ENCODE measurements at regions not wholly inside any gene's neighbourhood (a gene's known extent, or its start where the extent isn't known, plus 50 kb on each side); places are given as distances from the start of the nearest gene placed in this dataset.

GRCh38 chr6:49370518-49370917, 92.5 kb downstream of the MMUT start:
- no peaks in the 10 kb centered on the region for H3K36me3 ChIP-seq (ENCODE audit: insufficient read depth, insufficient read length, low read length)
- H3K9me3 ChIP-seq (ENCODE audit: insufficient read depth, low read length), result peaks cover 9% of the 10 kb centered on the region; the same call in 1 of the 2 replicates
- H3K4me1 ChIP-seq (ENCODE audit: insufficient read depth, insufficient read length), result no peaks in the 10 kb centered on the region
- no peak overlapping the region for H3K4me3 ChIP-seq (ENCODE audit: insufficient read length, low read depth)
- TF ChIP-seq SUZ12 (IDR thresholded peaks at IDR 0.05; ENCODE audit: extremely low read depth, insufficient read depth, insufficient read length) (no peak), ZNF274 (IDR thresholded peaks at IDR 0.05; ENCODE audit: low read depth, low read length) (no peak), YY1 (IDR thresholded peaks at IDR 0.05; ENCODE audit: insufficient read depth, insufficient read length) (no peak)
- H3K27me3 ChIP-seq (ENCODE audit: insufficient read depth, insufficient read length), result no peaks in the 10 kb centered on the region
- no peak overlapping the region for H3K9ac ChIP-seq (ENCODE audit: insufficient read length, low read depth)
- DNase-seq (ENCODE audit: low read depth, low spot score), result no peak

GRCh38 chr6:49366539-49366938, 96.5 kb downstream of the MMUT start:
- Histone ChIP-seq H3K9me3 (ENCODE audit: insufficient read depth, low read length) (peaks cover 9% of the 10 kb centered on the region; the same call in 1 of the 2 replicates), H3K9ac (ENCODE audit: insufficient read length, low read depth) (no peak overlapping the region), H3K36me3 (ENCODE audit: insufficient read depth, insufficient read length, low read length) (no peaks in the 10 kb centered on the region), H3K4me1 (ENCODE audit: insufficient read depth, insufficient read length) (no peaks in the 10 kb centered on the region), H3K27me3 (ENCODE audit: insufficient read depth, insufficient read length) (no peaks in the 10 kb centered on the region), H3K4me3 (ENCODE audit: insufficient read length, low read depth) (no peak overlapping the region)
- TF ChIP-seq SUZ12 (IDR thresholded peaks at IDR 0.05; ENCODE audit: extremely low read depth, insufficient read depth, insufficient read length) (no peak), YY1 (IDR thresholded peaks at IDR 0.05; ENCODE audit: insufficient read depth, insufficient read length) (no peak), ZNF274 (IDR thresholded peaks at IDR 0.05; ENCODE audit: low read depth, low read length) (no peak)
- DNase-seq (ENCODE audit: low read depth, low spot score), result no peak

- H3K27me3 ChIP-seq (ENCODE audit: insufficient read depth, insufficient read length), result no peaks in the 10 kb centered on the region
- TF ChIP-seq SUZ12 (IDR thresholded peaks at IDR 0.05; ENCODE audit: extremely low read depth, insufficient read depth, insufficient read length), result no peak
- no peak for TF ChIP-seq YY1 (IDR thresholded peaks at IDR 0.05; ENCODE audit: insufficient read depth, insufficient read length)
- no peak for TF ChIP-seq ZNF274 (IDR thresholded peaks at IDR 0.05; ENCODE audit: low read depth, low read length)
- no peak overlapping the region for H3K4me3 ChIP-seq (ENCODE audit: insufficient read length, low read depth)
- no peaks in the 10 kb centered on the region for H3K4me1 ChIP-seq (ENCODE audit: insufficient read depth, insufficient read length)
- H3K9me3 ChIP-seq (ENCODE audit: insufficient read depth, low read length), result no peaks in the 10 kb centered on the region
- no peak overlapping the region for H3K9ac ChIP-seq (ENCODE audit: insufficient read length, low read depth)
- no peak for DNase-seq (ENCODE audit: low read depth, low spot score)
- no peaks in the 10 kb centered on the region for H3K36me3 ChIP-seq (ENCODE audit: insufficient read depth, insufficient read length, low read length)
Measured at GRCh38 chr6:49348561-49348960, 114.5 kb downstream of the MMUT start.

- DNase-seq (ENCODE audit: low read depth, low spot score), result peak; percentile 84
- Histone ChIP-seq H3K27me3 (ENCODE audit: insufficient read depth, insufficient read length) (no peaks in the 10 kb centered on the region), H3K4me1 (ENCODE audit: insufficient read depth, insufficient read length) (no peaks in the 10 kb centered on the region), H3K4me3 (ENCODE audit: insufficient read length, low read depth) (no peak overlapping the region), H3K36me3 (ENCODE audit: insufficient read depth, insufficient read length, low read length) (no peaks in the 10 kb centered on the region), H3K9me3 (ENCODE audit: insufficient read depth, low read length) (peaks cover 3% of the 10 kb centered on the region; the same call in 1 of the 2 replicates), H3K9ac (ENCODE audit: insufficient read length, low read depth) (no peak overlapping the region)
- TF ChIP-seq SUZ12 (IDR thresholded peaks at IDR 0.05; ENCODE audit: extremely low read depth, insufficient read depth, insufficient read length) (no peak), YY1 (IDR thresholded peaks at IDR 0.05; ENCODE audit: insufficient read depth, insufficient read length) (peak; percentile 53)
Measured at GRCh38 chr6:49342410-49342809, 120.6 kb downstream of the MMUT start.

- Histone ChIP-seq H3K4me3 (ENCODE audit: insufficient read length, low read depth) (no peak overlapping the region), H3K36me3 (ENCODE audit: insufficient read depth, insufficient read length, low read length) (no peaks in the 10 kb centered on the region), H3K27me3 (ENCODE audit: insufficient read depth, insufficient read length) (no peaks in the 10 kb centered on the region), H3K9me3 (ENCODE audit: insufficient read depth, low read length) (peaks cover 3% of the 10 kb centered on the region; the same call in 1 of the 2 replicates), H3K4me1 (ENCODE audit: insufficient read depth, insufficient read length) (no peaks in the 10 kb centered on the region), H3K9ac (ENCODE audit: insufficient read length, low read depth) (no peak overlapping the region)
- TF ChIP-seq YY1 (IDR thresholded peaks at IDR 0.05; ENCODE audit: insufficient read depth, insufficient read length), result no peak
- DNase-seq (ENCODE audit: low read depth, low spot score), result no peak
Measured at GRCh38 chr6:49341869-49342268, 121.2 kb downstream of the MMUT start.

GRCh38 chr6:49339096-49339495, 124.0 kb downstream of the MMUT start:
- H3K9me3 ChIP-seq (ENCODE audit: insufficient read depth, low read length), result peaks cover 8% of the 10 kb centered on the region; the same call in 1 of the 2 replicates
- no peaks in the 10 kb centered on the region for H3K27me3 ChIP-seq (ENCODE audit: insufficient read depth, insufficient read length)
- no peak for DNase-seq (ENCODE audit: low read depth, low spot score)
- TF ChIP-seq YY1 (IDR thresholded peaks at IDR 0.05; ENCODE audit: insufficient read depth, insufficient read length) (no peak), SUZ12 (IDR thresholded peaks at IDR 0.05; ENCODE audit: extremely low read depth, insufficient read depth, insufficient read length) (no peak), ZNF274 (IDR thresholded peaks at IDR 0.05; ENCODE audit: low read depth, low read length) (no peak)
- no peaks in the 10 kb centered on the region for H3K36me3 ChIP-seq (ENCODE audit: insufficient read depth, insufficient read length, low read length)
- H3K4me1 ChIP-seq (ENCODE audit: insufficient read depth, insufficient read length), result no peaks in the 10 kb centered on the region
- H3K9ac ChIP-seq (ENCODE audit: insufficient read length, low read depth), result no peak overlapping the region
- H3K4me3 ChIP-seq (ENCODE audit: insufficient read length, low read depth), result no peak overlapping the region

- TF ChIP-seq ZNF274 (IDR thresholded peaks at IDR 0.05; ENCODE audit: low read depth, low read length), result no peak
- no peak for TF ChIP-seq SUZ12 (IDR thresholded peaks at IDR 0.05; ENCODE audit: extremely low read depth, insufficient read depth, insufficient read length)
- TF ChIP-seq YY1 (IDR thresholded peaks at IDR 0.05; ENCODE audit: insufficient read depth, insufficient read length), result no peak
- no peak for DNase-seq (ENCODE audit: low read depth, low spot score)
- H3K4me1 ChIP-seq (ENCODE audit: insufficient read depth, insufficient read length), result no peaks in the 10 kb centered on the region
- no peak overlapping the region for H3K4me3 ChIP-seq (ENCODE audit: insufficient read length, low read depth)
- no peaks in the 10 kb centered on the region for H3K27me3 ChIP-seq (ENCODE audit: insufficient read depth, insufficient read length)
- no peaks in the 10 kb centered on the region for H3K36me3 ChIP-seq (ENCODE audit: insufficient read depth, insufficient read length, low read length)
- H3K9ac ChIP-seq (ENCODE audit: insufficient read length, low read depth), result no peak overlapping the region
- peaks cover 8% of the 10 kb centered on the region; the same call in 1 of the 2 replicates for H3K9me3 ChIP-seq (ENCODE audit: insufficient read depth, low read length)
Measured at GRCh38 chr6:49336514-49337131, 126.4 kb downstream of the MMUT start.

Data from NT2/D1 (cell line).